ENCODE measurements at regions not wholly inside any gene's neighbourhood (a gene's known extent, or its start where the extent isn't known, plus 50 kb on each side); places are given as distances from the start of the nearest gene placed in this dataset.

- no peaks in the 10 kb centered on the region for H3K27me3 ChIP-seq
- H3K9ac ChIP-seq: no peak overlapping the region
- H3K9me3 ChIP-seq (replicated peaks in 1 of 11): no peaks in the 10 kb centered on the region
- H3K4me3 ChIP-seq: no peak overlapping the region
- no peak overlapping the region for H3K4me2 ChIP-seq
- no peaks in the 10 kb centered on the region for H4K20me1 ChIP-seq
- H3K27ac ChIP-seq: no peak overlapping the region
- no peak for TF ChIP-seq Cebpa-rat (IDR thresholded peaks at IDR 0.05)
- peaks cover 7 to 33% (median 18%) of the 10 kb centered on the region in 10 experiments for H3K4me1 ChIP-seq
- H3K36me3 ChIP-seq: no peaks in the 10 kb centered on the region
Observed at GRCh38 chr14:65234752-65235361, 132.5 kb upstream of the MAX start.

GRCh38 chr14:65237023-65237814 is 134.9 kb upstream of the MAX start:
- H3K27me3 ChIP-seq: no peaks in the 10 kb centered on the region
- no peak overlapping the region for H3K27ac ChIP-seq

GRCh38 chr14:65237941-65238340 is 135.6 kb upstream of the MAX start:
- Histone ChIP-seq H3K27me3 (no peaks in the 10 kb centered on the region), H3K4me2 (peak overlapping the region in 4 of 11 experiments; percentile 29 to 46 (median 42); a peak in 3 of 22 replicates), H3K36me3 (no peaks in the 10 kb centered on the region), H3K4me1 (peaks cover 0 to 25% (median 10%) of the 10 kb centered on the region in 10 experiments; a peak in 13 of 20 replicates), H3K9me3 (replicated peaks in 1 of 11) (no peaks in the 10 kb centered on the region), H3K9ac (no peak overlapping the region), H3K27ac (no peak overlapping the region), H3K4me3 (no peak overlapping the region), H4K20me1 (no peaks in the 10 kb centered on the region)
- no peak for TF ChIP-seq Cebpa-rat (IDR thresholded peaks at IDR 0.05)

More at GRCh38 chr14:65237023-65237814, 134.9 kb upstream of the MAX start:
- peaks cover 0 to 25% (median 10%) of the 10 kb centered on the region in 10 experiments; a peak in 13 of 20 replicates for H3K4me1 ChIP-seq
- H3K36me3 ChIP-seq: no peaks in the 10 kb centered on the region
- H3K9ac ChIP-seq: no peak overlapping the region; a peak in 1 of 22 replicates
- no peaks in the 10 kb centered on the region for H4K20me1 ChIP-seq
- H3K9me3 ChIP-seq (replicated peaks in 1 of 11): no peaks in the 10 kb centered on the region
- H3K4me3 ChIP-seq: no peak overlapping the region
- no peak for TF ChIP-seq Cebpa-rat (IDR thresholded peaks at IDR 0.05)
- H3K4me2 ChIP-seq: peak overlapping the region in 8 of 11 experiments; percentile 5 to 46 (median 26); a peak in 10 of 22 replicates

- Histone ChIP-seq H3K4me2 (no peak overlapping the region), H3K4me1 (peaks cover 0 to 25% (median 10%) of the 10 kb centered on the region in 10 experiments; a peak in 13 of 20 replicates), H3K4me3 (no peak overlapping the region), H3K36me3 (no peaks in the 10 kb centered on the region), H3K27me3 (no peaks in the 10 kb centered on the region), H3K9ac (no peak overlapping the region), H3K27ac (no peak overlapping the region), H4K20me1 (no peaks in the 10 kb centered on the region), H3K9me3 (replicated peaks in 1 of 11) (no peaks in the 10 kb centered on the region; a peak in 1 of 22 replicates)
- TF ChIP-seq Cebpa-rat (IDR thresholded peaks at IDR 0.05): no peak
Observed at GRCh38 chr14:65238456-65238855, 136.1 kb upstream of the MAX start.

- Histone ChIP-seq H3K9me3 (replicated peaks in 1 of 11) (peaks cover 0 to 2% (median 0%) of the 10 kb centered on the region in 11 experiments; a peak in 6 of 22 replicates), H3K4me2 (no peak overlapping the region), H4K20me1 (no peaks in the 10 kb centered on the region), H3K4me3 (no peak overlapping the region), H3K36me3 (no peaks in the 10 kb centered on the region), H3K9ac (no peak overlapping the region), H3K4me1 (peaks cover 7 to 34% (median 16%) of the 10 kb centered on the region in 10 experiments; a peak in 19 of 20 replicates), H3K27ac (no peak overlapping the region), H3K27me3 (no peaks in the 10 kb centered on the region)
- TF ChIP-seq Cebpa-rat (IDR thresholded peaks at IDR 0.05): no peak
Observed at GRCh38 chr14:65239143-65239937, 137.0 kb upstream of the MAX start.

GRCh38 chr14:65239938-65240296 is 137.6 kb upstream of the MAX start:
- H3K9me3 ChIP-seq (replicated peaks in 1 of 11): peaks cover 0 to 7% (median 0%) of the 10 kb centered on the region in 11 experiments; a peak in 7 of 22 replicates
- H3K9ac ChIP-seq: no peak overlapping the region
- H3K4me3 ChIP-seq: no peak overlapping the region
- no peaks in the 10 kb centered on the region for H4K20me1 ChIP-seq
- H3K27me3 ChIP-seq: no peaks in the 10 kb centered on the region
- TF ChIP-seq Cebpa-rat (IDR thresholded peaks at IDR 0.05): no peak
- no peaks in the 10 kb centered on the region for H3K36me3 ChIP-seq
- H3K4me1 ChIP-seq: peaks cover 7 to 36% (median 16%) of the 10 kb centered on the region in 10 experiments; a peak in 19 of 20 replicates
- no peak overlapping the region for H3K27ac ChIP-seq
- no peak overlapping the region for H3K4me2 ChIP-seq

- Histone ChIP-seq H3K27ac (no peak overlapping the region), H3K4me3 (no peak overlapping the region), H3K9ac (no peak overlapping the region), H4K20me1 (no peaks in the 10 kb centered on the region), H3K9me3 (replicated peaks in 1 of 11) (peaks cover 0 to 8% (median 0%) of the 10 kb centered on the region in 11 experiments; a peak in 7 of 22 replicates), H3K4me2 (no peak overlapping the region), H3K36me3 (no peaks in the 10 kb centered on the region), H3K27me3 (no peaks in the 10 kb centered on the region), H3K4me1 (peaks cover 7 to 36% (median 16%) of the 10 kb centered on the region in 10 experiments; a peak in 19 of 20 replicates)
- no peak for TF ChIP-seq Cebpa-rat (IDR thresholded peaks at IDR 0.05)
Observed at GRCh38 chr14:65241125-65241752, 138.9 kb upstream of the MAX start.

GRCh38 chr14:65242732-65243134 is 140.4 kb upstream of the MAX start:
- Histone ChIP-seq H3K9ac (no peak overlapping the region), H3K4me2 (no peak overlapping the region), H3K36me3 (no peaks in the 10 kb centered on the region), H3K27ac (no peak overlapping the region), H3K4me1 (peaks cover 5 to 23% (median 8%) of the 10 kb centered on the region in 10 experiments; a peak in 18 of 20 replicates), H3K9me3 (replicated peaks in 1 of 11) (peaks cover 0 to 8% (median 0%) of the 10 kb centered on the region in 11 experiments; a peak in 7 of 22 replicates), H3K27me3 (no peaks in the 10 kb centered on the region), H3K4me3 (no peak overlapping the region), H4K20me1 (no peaks in the 10 kb centered on the region)
- TF ChIP-seq Cebpa-rat (IDR thresholded peaks at IDR 0.05): no peak

All from BLaER1 treated with 17β-estradiol and CSF1 and Interleukin-3, amounts not matched to agents 10 nM and 100 nM (cell line).